Keratinocyte (primary cell): ENCODE measurements at regions not wholly inside any gene's neighbourhood (a gene's known extent, or its start where the extent isn't known, plus 50 kb on each side); places are given as distances from the start of the nearest gene placed in this dataset.

Experiments used
- DNase-seq: peaks from one replicate; pipeline ENCODE4 v3.0.0-alpha.2; 2011; ENCODE audit warnings: low read depth, missing footprints, low spot score
- FAIRE-seq: peaks from 2 replicates; lab custom pipeline; 2011; peaks lifted over from hg19 to GRCh38; lab: Jason Lieb, UNC
- H2AFZ ChIP-seq: 2 replicates; pipeline ENCODE4 v1.6.0; 2012; ENCODE audit warnings: low read length, control low read depth, inconsistent platforms; ENCODE audit not compliant: control insufficient read depth
- H3K27ac ChIP-seq: 2 replicates; pipeline ENCODE4 v1.5.1; 2011; ENCODE audit warnings: low read length; ENCODE audit not compliant: control insufficient read depth, insufficient read depth
- H3K27me3 ChIP-seq: 3 replicates; pipeline ENCODE4 v1.6.0; 2011; ENCODE audit warnings: low read length; ENCODE audit not compliant: control insufficient read depth, insufficient read depth; ENCODE audit errors: extremely low read depth
- H3K36me3 ChIP-seq, 2 experiments: 2 replicates in 1 of 2; 3 replicates in 1 of 2; pipeline ENCODE4 v1.5.1; 2011; ENCODE audit warnings: low read length in 2 of 2, mild to moderate bottlenecking in 1 of 2; ENCODE audit not compliant: control insufficient read depth in 2 of 2, insufficient read depth in 2 of 2; ENCODE audit errors: extremely low read depth in 1 of 2
- H3K4me1 ChIP-seq: 3 replicates; pipeline ENCODE4 v1.5.1; 2011; ENCODE audit warnings: low read length; ENCODE audit not compliant: control insufficient read depth, insufficient read depth; ENCODE audit errors: extremely low read depth
- H3K4me2 ChIP-seq: 3 replicates; pipeline ENCODE4 v1.6.0; 2011; ENCODE audit warnings: low read depth, low read length; ENCODE audit not compliant: control insufficient read depth, insufficient read depth; ENCODE audit errors: extremely low read depth
- H3K4me3 ChIP-seq, 3 experiments: fragments of 200-600 bp in 1 of 3; sonication (generic) in 1 of 3; 2 replicates in 2 of 3; 3 replicates in 1 of 3; pipeline ENCODE4 v1.5.1; 2011 to 2016; ENCODE audit warnings: low read length in 3 of 3, mild to moderate bottlenecking in 3 of 3, control low read depth in 2 of 3, inconsistent platforms in 1 of 3, low read depth in 1 of 3, mixed read lengths in 1 of 3, mixed run types in 1 of 3, moderate library complexity in 1 of 3; ENCODE audit not compliant: control insufficient read depth in 2 of 3, insufficient read depth in 2 of 3; ENCODE audit errors: extremely low read depth in 1 of 3
- H3K79me2 ChIP-seq: 2 replicates; pipeline ENCODE4 v1.6.0; 2012; ENCODE audit warnings: low read length; ENCODE audit not compliant: control insufficient read depth, insufficient read depth
- H3K9ac ChIP-seq: 3 replicates; pipeline ENCODE4 v1.6.0; 2011; ENCODE audit warnings: low read length; ENCODE audit not compliant: control insufficient read depth, insufficient read depth; ENCODE audit errors: extremely low read depth
- H3K9me1 ChIP-seq: 3 replicates; pipeline ENCODE4 v1.6.0; 2011; ENCODE audit warnings: low read length; ENCODE audit not compliant: control insufficient read depth, insufficient read depth; ENCODE audit errors: extremely low read depth
- H3K9me3 ChIP-seq: 2 replicates; pipeline ENCODE4 v1.5.1; 2012; ENCODE audit warnings: low read depth, low read length; ENCODE audit not compliant: control insufficient read depth
- H4K20me1 ChIP-seq: 3 replicates; pipeline ENCODE4 v1.6.0; 2011; ENCODE audit warnings: low read length; ENCODE audit not compliant: control insufficient read depth, insufficient read depth; ENCODE audit errors: extremely low read depth
- CTCF ChIP-seq, 3 experiments: IDR thresholded peaks in 1 of 3; conservative IDR thresholded peaks in 1 of 3; optimal IDR thresholded peaks in 1 of 3; 2 replicates in 2 of 3; 3 replicates in 1 of 3; pipeline versions ENCODE3 to v1.5.1; 2011; ENCODE audit warnings: low read length in 3 of 3, mild to moderate bottlenecking in 3 of 3, moderate library complexity in 2 of 3, control low read depth in 1 of 3, inconsistent platforms in 1 of 3; ENCODE audit not compliant: insufficient read depth in 2 of 3; ENCODE audit errors: extremely low read depth in 1 of 3
- EZH2 ChIP-seq: IDR thresholded peaks from one replicate; pipeline ENCODE4 v1.6.1; 2012; ENCODE audit warnings: inconsistent platforms, mild to moderate bottlenecking, low read length, moderate library complexity
- dilution Hi-C: fragments of 300-500 bp; cut with MboI; formaldehyde crosslinking; loops from one replicate; pipeline ENCODE4 v1.7.0; 2020; ENCODE audit warnings: low sequenced_read_pairs; ENCODE audit not compliant: extremely low pct_ligation_motif_present

GRCh38 chr3:182050932-182051331 lies 339.2 kb downstream of the SOX2 start:
- H3K36me3 ChIP-seq, result no peaks in the 10 kb centered on the region
- H2AFZ ChIP-seq, result no peak overlapping the region
- no peaks in the 10 kb centered on the region for H4K20me1 ChIP-seq
- H3K4me2 ChIP-seq, result no peak overlapping the region
- no peak overlapping the region for H3K9ac ChIP-seq
- dilution Hi-C loops, result no loop called here
- H3K27me3 ChIP-seq, result no peaks in the 10 kb centered on the region
- H3K9me3 ChIP-seq, result no peaks in the 10 kb centered on the region
- peaks cover 25% of the 10 kb centered on the region for H3K4me1 ChIP-seq
- no peak for DNase-seq
- TF ChIP-seq EZH2 (no peak), CTCF (optimal IDR thresholded peaks at IDR 0.05 in 1 of 3, IDR thresholded peaks at IDR 0.05 in 1 of 3, conservative IDR thresholded peaks at IDR 0.05 in 1 of 3; ENCODE audit: extremely low read depth in 1 of 3, insufficient read depth in 2 of 3, low read length in 3 of 3) (no peak)
- FAIRE-seq, result no peak
- no peaks in the 10 kb centered on the region for H3K9me1 ChIP-seq
- H3K4me3 ChIP-seq, result no peak overlapping the region
- H3K79me2 ChIP-seq, result no peaks in the 10 kb centered on the region
- no peak overlapping the region for H3K27ac ChIP-seq

- dilution Hi-C loops, result no loop called here
- TF ChIP-seq EZH2, result no peak
- peak in 1 of 3 experiments; percentile 22 for TF ChIP-seq CTCF (optimal IDR thresholded peaks at IDR 0.05 in 1 of 3, IDR thresholded peaks at IDR 0.05 in 1 of 3, conservative IDR thresholded peaks at IDR 0.05 in 1 of 3; ENCODE audit: extremely low read depth in 1 of 3, insufficient read depth in 2 of 3, low read length in 3 of 3)
Measured at GRCh38 chr3:182052332-182052731, 340.6 kb downstream of the SOX2 start.

More at GRCh38 chr3:182052332-182052731, 340.6 kb downstream of the SOX2 start:
- Histone ChIP-seq H3K27me3 (no peaks in the 10 kb centered on the region), H2AFZ (peak overlapping the region; percentile 74), H3K36me3 (no peaks in the 10 kb centered on the region), H3K4me2 (peak overlapping the region; percentile 74), H3K79me2 (no peaks in the 10 kb centered on the region), H3K4me1 (peaks cover 17% of the 10 kb centered on the region), H4K20me1 (no peaks in the 10 kb centered on the region), H3K27ac (peak overlapping the region; percentile 58), H3K9me1 (no peaks in the 10 kb centered on the region), H3K9ac (no peak overlapping the region), H3K4me3 (peak overlapping the region in 1 of 3 experiments; percentile 29), H3K9me3 (no peaks in the 10 kb centered on the region)
- DNase-seq (peak; percentile 55), FAIRE-seq (peak; percentile 93)
